Stimulated activated CD8-positive, alpha-beta memory T cell treated with anti-CD3 and anti-CD28 coated beads, Interleukin-12 subunit alpha, Interleukin-12 subunit beta, amount 100 ng/mL, for 24 hours (primary cell): ENCODE measurements at regions not wholly inside any gene's neighbourhood (a gene's known extent, or its start where the extent isn't known, plus 50 kb on each side); places are given as distances from the start of the nearest gene placed in this dataset.

Experiments used
- DNase-seq: peaks from one replicate; pipeline ENCODE4 v3.0.0-alpha.2; 2020; ENCODE audit errors: extremely low read depth

GRCh38 chr7:130910949-130911944 lies 177.2 kb upstream of the KLF14 start:
- DNase-seq, result no peak

DNA sequence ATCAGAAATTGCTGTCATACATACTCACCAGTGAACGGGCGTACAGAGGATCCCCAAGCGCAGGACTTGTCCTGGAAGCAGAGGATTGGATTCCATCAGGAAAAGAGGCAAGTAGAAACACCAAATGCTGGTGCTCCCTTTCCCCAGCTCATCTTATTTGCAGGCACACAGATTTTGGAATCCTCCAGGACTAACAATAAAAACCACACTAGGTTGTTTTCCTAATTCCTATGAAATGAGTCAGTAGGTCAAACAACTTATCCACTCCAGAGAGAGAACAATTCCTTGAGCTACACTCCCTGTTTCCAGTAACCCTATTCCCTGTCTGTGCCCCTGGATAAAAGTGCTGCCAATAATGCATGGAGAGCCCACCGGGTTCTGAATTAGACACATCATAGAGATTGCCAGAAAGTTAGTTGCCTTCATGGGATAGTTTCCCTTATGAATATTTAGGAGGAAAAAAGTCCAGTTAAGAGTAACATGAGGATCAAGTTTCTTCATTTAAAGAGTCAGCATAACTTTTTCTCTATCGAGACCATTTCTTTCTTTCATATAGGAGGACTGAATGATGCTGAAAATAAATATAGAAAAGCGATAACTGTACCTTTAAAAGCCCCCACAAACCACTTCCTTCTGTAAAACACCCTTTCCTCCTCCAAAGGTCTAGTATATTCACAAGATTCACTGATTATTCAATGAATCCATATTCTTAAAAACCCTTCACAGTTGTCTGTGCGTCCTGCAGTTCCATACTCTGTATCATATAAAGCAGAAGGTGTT lies 178.3 kb upstream of the KLF14 start:
- DNase-seq, result no peak

- peak; percentile 55 for DNase-seq
These were observed 179.0 kb upstream of the KLF14 start for GRCh38 chr7:130912862-130913638.

DNA sequence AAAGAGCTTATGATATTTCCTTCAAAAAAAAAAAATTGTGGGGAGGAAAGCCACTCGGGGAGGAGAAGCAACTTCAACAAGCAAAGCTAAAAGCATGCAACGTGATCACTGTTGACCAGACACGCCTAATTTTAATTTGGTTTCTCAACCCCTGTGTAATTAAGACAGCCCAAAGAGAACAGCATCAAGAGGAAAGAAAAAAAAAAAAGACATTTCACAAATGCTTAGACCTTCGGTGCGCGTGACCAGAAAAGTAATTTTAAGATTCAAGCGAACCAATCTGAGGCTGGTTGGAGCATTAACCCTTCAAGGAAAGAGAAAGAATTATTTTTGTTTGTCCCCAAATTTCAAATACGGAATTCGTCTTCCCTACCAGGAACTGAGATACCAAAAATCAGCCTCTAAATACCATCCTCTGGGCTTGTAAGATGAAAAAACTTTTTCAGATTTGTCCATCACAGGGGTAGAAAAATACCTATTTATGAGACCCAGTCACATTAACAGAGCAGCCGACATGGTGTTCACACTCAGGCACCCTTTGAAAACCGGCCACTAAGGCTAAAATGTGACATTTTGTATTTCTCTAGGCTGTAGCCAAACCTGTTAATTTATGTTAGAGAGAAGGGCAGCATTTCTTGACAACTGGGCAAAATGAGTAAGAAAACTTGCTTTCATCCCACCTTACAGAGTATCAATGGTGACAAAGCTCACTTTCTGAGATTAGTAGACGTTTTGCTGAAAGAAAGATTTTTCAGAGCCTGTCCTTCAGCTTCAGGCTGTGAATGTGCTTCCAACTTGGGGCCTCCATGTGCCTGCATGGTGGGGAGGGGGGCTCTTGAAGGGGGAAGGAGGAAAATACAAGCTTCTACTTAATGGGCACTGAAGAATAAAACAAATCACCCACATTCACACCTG lies 179.9 kb upstream of the KLF14 start:
- no peak for DNase-seq

GRCh38 chr7:130914554-130915294 lies 180.7 kb upstream of the KLF14 start:
- no peak for DNase-seq

DNA sequence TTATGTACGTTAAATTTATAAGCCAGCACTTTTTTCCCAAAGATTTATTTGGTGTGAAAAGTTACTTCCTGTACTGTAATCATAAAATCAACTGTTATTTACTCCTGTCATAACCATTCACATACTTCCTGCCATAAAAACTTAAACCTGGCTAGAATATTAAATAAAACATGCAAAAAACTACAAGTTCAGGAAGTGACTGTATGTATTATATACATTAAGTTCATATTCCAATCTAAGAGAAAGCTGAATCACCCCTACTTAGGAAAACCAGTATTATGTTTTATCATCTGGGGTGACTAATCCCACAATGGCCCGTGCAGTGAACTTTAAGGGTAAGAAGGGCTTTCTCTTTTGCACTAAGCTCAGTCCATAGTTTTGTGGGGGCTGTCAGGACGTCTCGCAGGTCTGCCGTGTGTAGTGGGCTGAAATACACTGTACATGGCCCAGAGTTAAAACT lies 183.7 kb upstream of the KLF14 start:
- DNase-seq, result no peak

DNA sequence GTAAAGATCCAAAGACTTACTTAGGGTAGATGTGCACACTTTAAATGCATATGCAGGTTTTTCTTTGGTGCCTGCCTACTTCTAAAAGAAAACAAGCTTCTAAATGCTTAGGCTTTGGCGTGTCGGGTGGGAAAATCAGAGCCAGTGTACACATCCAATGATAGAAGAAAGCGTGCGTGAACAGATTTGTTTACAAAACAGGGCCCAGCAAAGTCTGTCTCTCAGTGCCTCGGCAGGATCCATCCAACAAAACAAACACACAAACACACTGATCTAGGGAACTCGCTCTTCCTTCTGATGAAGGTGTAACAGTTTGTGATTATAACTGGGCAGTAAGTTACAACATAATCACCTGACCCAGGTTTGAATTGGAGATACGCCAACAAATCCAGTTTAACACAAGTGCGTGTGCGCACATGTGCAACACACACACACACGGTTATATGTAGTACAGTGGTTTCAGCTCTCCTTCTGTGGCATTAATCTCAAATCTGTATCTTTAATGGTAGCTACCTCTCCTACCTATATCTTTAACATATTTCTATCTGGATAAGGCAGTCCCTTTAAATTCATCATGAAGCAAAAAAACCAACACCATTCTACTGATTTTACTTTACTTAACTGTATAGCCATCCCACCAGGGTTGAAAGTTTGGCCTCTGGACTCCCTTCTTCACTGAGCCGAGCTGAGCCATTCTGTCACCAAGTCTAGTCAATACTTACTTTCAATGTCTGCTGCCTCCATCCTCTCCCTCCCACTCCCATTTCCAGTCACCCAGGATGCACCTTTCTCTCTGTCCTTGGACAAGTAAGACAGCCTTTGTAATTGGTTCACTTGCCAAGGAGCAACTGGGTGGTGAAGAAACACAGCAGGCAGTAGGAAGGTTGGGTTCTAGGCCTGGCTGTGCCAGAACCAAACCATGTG lies 184.4 kb upstream of the KLF14 start:
- no peak for DNase-seq

- DNase-seq, result no peak
These were observed 185.5 kb upstream of the KLF14 start for GRCh38 chr7:130919316-130920103.

GRCh38 chr7:130920122-130920521 lies 186.1 kb upstream of the KLF14 start:
- no peak for DNase-seq

DNA sequence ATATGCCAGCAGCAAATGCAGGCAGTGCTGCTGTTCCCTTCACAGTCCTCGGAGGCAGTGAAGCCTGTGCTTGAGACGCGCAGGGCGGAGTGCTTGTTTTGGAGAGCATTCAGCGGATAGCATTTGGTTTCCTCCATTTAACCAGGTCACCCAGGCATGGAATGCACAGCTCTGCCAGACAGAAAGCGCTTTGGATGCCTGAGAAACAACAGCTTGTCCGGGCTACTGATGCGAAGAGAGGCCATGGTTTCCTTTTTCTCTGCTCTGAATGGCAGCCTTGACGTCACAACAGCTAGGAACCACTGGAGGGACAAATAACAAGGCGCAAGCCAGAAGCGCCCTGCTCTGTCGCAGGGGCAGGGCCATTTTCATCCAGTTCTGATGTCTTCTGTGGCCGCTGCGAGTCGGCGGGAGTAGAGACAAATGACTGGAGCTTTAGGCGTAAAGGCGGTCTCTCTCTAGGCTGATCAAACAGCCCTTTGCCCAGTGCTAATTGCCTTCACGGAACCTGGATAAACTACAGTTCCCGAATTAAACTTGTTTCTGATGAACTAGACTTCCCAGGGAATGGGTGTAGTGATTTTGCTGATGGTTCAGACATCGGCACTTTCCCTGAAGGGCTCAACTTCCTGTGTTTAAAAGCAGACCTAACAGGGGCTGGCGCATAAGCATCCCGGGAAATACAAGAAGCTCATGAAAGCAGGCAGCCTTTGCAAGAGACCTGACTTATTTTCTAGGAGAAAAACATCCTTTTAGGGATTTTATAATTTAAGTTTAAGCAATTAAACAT lies 187.6 kb upstream of the KLF14 start:
- no peak for DNase-seq

DNA sequence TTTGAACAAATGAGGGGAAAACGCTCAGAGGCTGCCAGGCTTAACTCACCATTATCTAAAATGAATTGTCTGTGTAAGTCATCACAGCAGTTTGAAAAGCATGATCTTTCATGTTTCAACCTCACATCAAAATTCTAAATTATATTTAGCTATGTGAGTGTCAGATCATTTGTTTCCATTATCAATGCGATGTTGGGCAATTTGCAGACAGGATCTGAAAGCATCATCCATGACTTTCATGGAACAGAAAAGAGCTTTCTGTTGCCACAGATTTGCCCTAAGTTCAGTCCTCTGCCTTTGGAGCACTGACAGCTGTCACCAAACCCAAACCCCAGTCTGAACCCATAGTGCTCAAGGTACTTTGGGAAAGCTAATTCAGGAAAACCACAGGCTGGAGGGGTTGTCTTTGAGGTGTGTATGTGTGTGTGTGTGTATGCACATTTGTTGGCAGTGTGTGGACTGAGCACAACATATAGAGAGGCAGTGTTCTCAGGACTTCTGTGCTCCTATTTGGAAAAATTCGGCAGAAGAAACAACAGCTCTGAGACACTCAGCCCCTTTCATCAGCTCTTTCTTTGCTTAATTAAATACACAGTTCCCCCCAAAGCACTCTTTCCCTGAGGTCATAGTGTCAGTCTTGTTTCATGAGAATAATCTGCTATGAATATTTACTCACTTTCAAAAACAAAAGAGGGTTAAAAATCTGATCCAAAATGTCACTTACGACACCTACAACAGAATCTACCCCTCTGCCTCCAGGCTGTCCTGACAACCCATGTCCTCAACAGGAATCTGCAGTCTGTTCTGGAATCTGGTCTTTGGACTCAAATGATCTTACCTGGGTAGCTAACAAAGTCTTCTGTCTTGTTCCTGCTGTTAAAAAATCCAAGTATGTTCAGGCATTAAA lies 188.5 kb upstream of the KLF14 start:
- DNase-seq, result no peak

GRCh38 chr7:130923365-130923764 lies 189.4 kb upstream of the KLF14 start:
- no peak for DNase-seq

- DNase-seq, result no peak
These were observed 189.9 kb upstream of the KLF14 start for GRCh38 chr7:130923930-130924329.

- DNase-seq, result no peak
These were observed 191.3 kb upstream of the KLF14 start for GRCh38 chr7:130925136-130925794.

- no peak for DNase-seq
These were observed 192.1 kb upstream of the KLF14 start for GRCh38 chr7:130926001-130926691.
